ENCODE measurements at regions not wholly inside any gene's neighbourhood (a gene's known extent, or its start where the extent isn't known, plus 50 kb on each side); places are given as distances from the start of the nearest gene placed in this dataset.
"Not testable (repeated sequence)": the region's sequence is repeated elsewhere in the genome, so short reads cannot be mapped to it uniquely, and the experiment has no call there.

DNA sequence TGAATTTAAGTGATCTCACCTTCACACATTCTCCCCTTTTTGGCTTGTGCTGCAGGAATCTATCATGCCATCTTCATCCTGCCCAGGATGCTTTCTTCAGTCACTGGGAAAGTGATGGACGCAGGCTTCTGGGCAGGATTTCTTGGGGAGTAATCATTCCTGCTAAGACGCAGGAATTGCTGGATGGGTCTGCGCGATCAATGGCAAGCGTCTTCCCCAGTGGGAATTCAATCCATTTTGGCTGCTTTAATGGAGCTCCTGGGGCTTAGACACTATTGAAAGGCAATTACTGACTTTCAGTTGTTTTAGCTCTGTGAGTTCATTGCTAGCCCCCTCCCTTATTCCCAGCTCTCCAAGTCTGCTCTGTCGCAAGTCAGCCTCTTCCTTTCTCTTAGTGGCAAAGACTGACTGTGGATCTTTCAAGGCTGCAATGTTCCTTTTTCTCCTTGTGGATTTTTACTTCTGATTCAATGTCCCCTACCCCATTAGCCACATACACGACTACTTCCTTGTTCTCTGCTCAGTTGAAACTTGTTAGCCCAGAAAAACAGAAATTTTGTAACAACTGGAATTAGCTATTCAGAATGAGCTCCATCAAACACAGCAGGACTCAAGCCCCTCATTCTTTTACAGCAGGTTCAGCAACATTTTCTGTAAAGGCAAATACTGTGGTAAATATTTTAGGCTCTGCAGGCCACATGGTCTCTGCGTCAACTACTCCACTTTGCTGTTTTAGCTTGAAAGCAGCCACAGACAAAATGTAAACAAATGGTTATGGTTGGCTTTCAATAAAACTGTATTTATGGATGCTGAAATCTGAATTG, 154.9 kb downstream of the ASB9 start:
- no peak for DNase-seq

- DNase-seq = no peak
Observed at GRCh38 chrX:15107367-15107988, 162.4 kb downstream of the ASB9 start.

GRCh38 chrX:15098505-15098904, 171.4 kb downstream of the ASB9 start:
- no peak for DNase-seq

GRCh38 chrX:15087747-15088146, 182.1 kb downstream of the ASB9 start:
- no peak for DNase-seq

DNA sequence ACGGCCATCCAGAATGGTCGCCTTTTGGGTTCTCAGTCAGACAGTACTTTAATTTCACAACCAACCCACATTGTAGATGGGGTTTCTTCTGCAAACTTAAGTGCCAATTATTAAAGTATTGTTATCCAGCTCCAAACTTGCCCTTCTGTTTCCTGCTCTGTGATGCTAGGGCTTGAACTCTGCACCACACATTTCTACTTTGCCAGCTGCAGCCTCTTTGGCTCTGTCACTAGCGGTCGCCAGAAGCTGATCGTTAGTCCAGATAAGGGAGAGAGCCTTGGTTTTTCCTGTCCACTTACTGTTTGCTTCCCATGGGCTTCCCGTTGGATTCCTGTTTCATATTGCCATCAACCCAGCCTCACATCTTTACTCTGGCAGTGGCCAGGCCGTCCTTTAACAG, 196.6 kb downstream of the ASB9 start:
- no peak for DNase-seq

DNA sequence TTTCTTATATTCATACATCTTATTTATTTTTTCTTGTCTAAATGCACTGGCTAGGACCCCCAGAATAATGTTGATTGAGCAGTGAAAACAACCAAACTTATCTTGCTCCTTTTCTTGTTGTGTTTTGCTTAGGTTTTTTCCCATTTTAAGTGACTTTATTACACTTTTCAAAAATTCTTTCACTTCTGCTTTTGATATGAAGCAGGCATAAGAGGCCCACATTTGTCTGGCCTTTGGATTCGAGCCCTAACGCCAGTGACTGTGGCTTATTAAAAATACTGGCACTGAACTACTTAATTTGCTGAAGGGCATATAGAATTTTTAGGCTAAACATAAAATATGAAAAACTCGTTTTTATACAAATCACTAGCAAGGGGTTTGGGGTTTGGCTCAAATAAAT, 197.0 kb downstream of the ASB9 start:
- DNase-seq = no peak

- no peak for DNase-seq
Observed at GRCh38 chrX:15072259-15072658, 197.6 kb downstream of the ASB9 start.

DNA sequence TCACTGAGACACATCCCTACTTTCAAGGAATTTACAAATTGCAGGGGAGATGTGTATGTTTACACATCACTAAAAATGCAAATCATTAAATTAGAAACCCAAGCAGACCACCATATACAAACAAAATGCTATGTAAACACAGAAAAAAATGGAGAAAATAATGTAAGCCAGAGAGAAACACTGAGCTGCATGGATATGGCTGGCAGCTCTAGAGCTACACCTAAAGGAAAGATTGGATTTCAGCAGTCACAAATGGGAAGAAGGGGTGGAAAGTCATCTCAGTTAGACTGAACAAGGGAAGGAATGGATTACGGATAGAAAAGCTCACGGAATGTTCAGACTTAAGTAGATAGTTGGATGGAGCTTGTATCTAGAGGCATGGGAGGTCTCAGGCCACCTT, 186.3 kb downstream of the MOSPD2 start:
- no peak for DNase-seq

DNA sequence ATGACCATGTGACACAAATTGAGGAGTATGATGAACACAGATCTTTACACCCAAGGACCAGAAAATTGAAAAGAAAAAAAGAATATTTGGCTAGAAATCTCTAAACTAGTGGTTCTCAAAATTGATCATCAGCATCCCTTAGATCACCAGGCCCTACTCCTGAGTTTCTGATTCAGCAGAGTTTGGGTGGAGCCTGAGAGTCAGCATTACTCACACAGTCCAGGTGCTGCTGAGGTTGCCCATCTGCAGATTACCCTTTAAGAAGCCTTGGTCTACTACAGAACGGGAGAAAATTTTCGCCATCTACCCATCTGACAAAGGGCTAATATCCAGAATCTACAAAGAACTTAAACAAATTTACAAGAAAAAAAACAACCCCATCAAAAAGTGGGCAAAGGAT, 182.8 kb downstream of the MOSPD2 start:
- no peak for DNase-seq

DNA sequence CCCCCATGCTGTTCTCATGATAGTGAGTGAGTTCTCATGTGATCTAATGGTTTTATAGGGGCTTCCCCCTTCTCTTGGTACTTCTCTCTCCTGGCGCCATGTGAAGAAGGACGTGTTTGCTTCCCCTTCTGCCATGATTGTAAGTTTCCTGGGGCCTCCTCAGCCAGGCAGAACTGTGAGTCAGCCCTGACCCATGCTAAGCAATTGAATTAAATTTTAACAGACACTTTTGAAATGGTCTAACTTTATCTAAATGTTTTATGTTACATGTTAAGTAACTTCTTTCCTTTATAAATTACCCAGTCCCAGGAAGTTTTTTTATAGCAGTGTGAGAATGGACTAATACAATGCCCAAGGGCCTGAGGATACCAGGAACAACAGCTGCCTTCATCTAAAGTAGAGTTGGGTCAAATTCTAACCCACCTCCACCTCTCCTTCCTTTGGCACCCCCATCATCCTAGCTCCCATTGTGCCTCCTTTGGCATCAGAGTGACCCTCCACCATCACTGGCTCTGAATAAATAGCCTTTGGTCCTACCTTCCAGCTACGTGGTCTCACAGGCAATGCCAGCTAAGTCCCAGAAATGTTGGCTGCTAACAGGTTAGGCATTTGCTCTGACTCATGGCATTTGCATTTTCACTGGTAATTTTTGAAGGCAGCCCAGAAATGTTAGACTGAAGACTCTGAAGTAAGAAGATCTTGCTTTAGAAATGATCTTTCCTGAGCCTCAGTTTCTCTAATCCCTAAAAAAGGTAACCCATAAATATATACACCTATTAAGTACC, 182.1 kb downstream of the MOSPD2 start:
- no peak for DNase-seq

DNA sequence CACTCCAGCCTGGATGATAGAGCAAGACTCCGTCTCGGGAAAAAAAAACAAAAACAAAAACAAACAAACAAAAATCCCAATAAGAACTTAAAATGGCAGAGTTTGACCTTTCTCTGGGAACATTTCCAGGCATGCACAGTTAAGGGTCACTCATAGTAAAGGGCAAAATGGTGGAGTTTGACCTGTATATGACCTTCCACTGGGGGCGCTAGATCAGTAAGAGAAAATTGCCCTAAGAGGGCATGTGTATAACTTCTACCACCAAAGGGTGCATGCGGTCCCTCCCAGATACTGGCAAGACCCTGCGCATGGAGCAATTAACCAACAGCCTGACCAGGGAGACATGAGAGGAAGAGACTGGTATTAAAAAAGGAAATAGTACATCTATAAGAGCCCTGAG, 177.2 kb downstream of the MOSPD2 start:
- no peak for DNase-seq

GRCh38 chrX:15043538-15043937, 170.3 kb downstream of the MOSPD2 start:
- DNase-seq = no peak

- DNase-seq = no peak
Observed at GRCh38 chrX:15033917-15034316, 160.7 kb downstream of the MOSPD2 start.

DNA sequence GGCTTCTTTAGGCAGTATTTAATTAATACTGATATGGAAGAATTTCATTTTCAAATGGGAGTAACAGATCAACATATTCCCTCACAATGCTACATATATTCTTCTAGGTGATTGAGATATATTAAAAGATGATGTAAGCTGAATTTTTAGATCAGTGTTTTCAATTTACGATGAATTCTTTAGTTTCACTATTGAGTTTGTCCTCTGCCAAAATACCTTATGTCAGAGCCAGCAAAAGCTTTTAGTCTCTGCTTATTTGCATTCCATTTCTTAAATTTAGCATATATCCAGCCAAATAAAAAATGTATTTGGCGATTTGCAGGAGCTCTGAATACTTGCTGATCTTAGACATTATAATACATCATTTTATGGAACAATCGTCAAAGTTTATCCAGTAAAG, 144.3 kb downstream of the MOSPD2 start:
- DNase-seq = no peak

DNA sequence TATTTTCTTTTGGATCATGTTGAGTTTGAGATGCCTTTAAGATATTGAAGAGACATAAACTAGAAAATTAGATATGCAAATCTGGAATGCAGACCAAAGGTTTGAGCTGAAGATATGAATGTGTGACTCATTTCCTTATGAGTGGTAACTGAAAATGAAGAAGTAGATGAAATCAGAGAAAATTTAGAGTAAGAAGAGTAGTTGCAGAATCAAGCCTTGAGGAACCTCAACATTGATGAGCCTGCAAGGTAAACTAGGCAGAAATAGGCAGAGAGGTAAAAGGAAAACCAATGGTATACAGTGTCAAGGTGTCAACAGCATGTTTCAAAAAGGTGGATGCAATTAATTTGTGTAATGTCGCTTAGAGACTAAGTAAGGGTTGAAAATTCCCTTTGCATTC, 142.8 kb downstream of the MOSPD2 start:
- DNase-seq = no peak

GRCh38 chrX:15014281-15014680, 141.1 kb downstream of the MOSPD2 start:
- no peak for DNase-seq

DNA sequence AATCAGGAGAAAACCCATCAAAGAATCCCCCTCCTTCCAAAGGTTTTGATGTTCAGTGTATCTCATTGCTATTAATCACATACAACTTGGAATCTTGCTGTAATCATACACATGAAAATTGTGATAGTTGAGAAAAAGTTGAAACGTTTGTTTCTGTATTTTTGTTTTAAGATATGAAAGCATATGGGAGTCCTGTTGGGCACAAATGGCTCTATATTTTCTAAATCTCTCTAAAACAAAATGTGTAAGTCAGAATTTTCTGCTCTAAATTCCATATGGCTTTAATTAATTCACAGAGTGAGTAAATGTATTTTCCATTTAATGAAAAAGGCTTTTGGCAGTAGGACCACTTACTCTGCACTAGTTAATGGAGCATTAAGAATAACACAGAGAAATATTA, 140.2 kb downstream of the MOSPD2 start:
- no peak for DNase-seq

- no peak for DNase-seq
Observed at GRCh38 chrX:14997271-14997670, 124.0 kb downstream of the MOSPD2 start.

GRCh38 chrX:14984425-14984824, 111.2 kb downstream of the MOSPD2 start:
- DNase-seq = not testable (repeated sequence)

All from activated CD4-positive, alpha-beta T cell treated with anti-CD3 and anti-CD28 coated beads, Interleukin-2, amount 50 U/mL, for 1 hour (primary cell).